Activated naive CD4-positive, alpha-beta T cell treated with anti-CD3 and anti-CD28 coated beads, Interleukin-2, amount 10 ng/mL, durations not matched to agents 7 days and 5 days (primary cell): ENCODE measurements at regions not wholly inside any gene's neighbourhood (a gene's known extent, or its start where the extent isn't known, plus 50 kb on each side); places are given as distances from the start of the nearest gene placed in this dataset.
"Not testable (repeated sequence)": the region's sequence is repeated elsewhere in the genome, so short reads cannot be mapped to it uniquely, and the experiment has no call there.

ENCODE experiments used
- CTCF ChIA-PET: fragments of 350-600 bp; sonication (Branson Sonifier 250); formaldehyde crosslinking; loops from one replicate; lab custom pipeline; 2021; ENCODE audit warnings: antibody characterized with exemption; lab: Charles Lee
- DNase-seq: peaks from one replicate; pipeline ENCODE4 v3.0.0-alpha.2; 2020
- H3K27ac Mint-ChIP-seq: one replicate; pipeline ENCODE4 v1.8.0; 2021; ENCODE audit warnings: mild to moderate bottlenecking, moderate library complexity, mixed read lengths
- H3K27me3 Mint-ChIP-seq: one replicate; pipeline ENCODE4 v1.8.0; 2021; ENCODE audit warnings: mild to moderate bottlenecking, mixed read lengths
- H3K36me3 Mint-ChIP-seq: one replicate; pipeline ENCODE4 v1.8.0; 2021; ENCODE audit warnings: mixed read lengths
- H3K4me1 Mint-ChIP-seq: one replicate; pipeline ENCODE4 v1.8.0; 2021; ENCODE audit warnings: mixed read lengths
- H3K4me3 Mint-ChIP-seq: one replicate; pipeline ENCODE4 v1.8.0; 2021; ENCODE audit warnings: mild to moderate bottlenecking, moderate library complexity, mixed read lengths
- H3K9me3 Mint-ChIP-seq: one replicate; pipeline ENCODE4 v1.8.0; 2021; ENCODE audit warnings: mixed read lengths

DNA sequence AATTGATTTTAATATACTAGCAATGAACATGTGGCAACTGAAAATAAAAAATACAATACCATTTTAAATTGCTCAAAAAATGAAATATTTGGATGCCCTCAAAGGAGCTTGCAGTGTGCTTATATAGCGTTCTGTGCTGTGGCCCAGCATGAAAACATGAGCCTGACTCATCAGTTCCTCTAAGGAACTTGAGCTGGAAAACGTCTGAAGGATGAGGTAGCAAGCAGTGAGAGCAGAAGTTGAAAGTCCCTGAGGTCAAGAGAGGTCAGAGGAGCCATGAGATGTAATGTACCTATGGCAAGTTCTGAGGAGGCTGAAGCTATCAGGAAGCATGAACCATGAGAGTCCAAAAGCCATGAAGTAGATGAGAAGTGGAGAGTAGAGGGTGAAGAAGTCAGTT, 59.7 kb downstream of the HMGB3 start:
- no peak overlapping the region for H3K27ac Mint-ChIP-seq
- H3K27me3 Mint-ChIP-seq: no peaks in the 10 kb centered on the region
- H3K4me1 Mint-ChIP-seq: no peaks in the 10 kb centered on the region
- CTCF ChIA-PET: no interaction called here
- DNase-seq: no peak
- H3K4me3 Mint-ChIP-seq: no peak overlapping the region
- H3K36me3 Mint-ChIP-seq: no peaks in the 10 kb centered on the region
- H3K9me3 Mint-ChIP-seq: no peaks in the 10 kb centered on the region

DNA sequence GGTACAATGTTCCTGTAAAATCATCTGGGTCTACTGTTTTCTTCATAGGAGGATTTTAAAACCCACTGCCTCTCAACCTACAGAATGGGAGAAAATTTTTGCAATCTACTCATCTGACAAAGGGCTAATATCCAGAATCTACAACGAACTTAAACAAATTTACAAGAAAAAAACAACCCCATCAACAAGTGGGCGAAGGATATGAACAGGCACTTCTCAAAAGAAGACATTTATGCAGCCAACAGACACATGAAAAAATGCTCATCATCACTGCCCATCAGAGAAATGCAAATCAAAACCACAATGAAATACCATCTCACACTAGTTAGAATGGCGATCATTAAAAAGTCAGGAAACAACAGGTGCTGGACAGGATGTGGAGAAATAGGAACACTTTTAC, 83.2 kb downstream of the HMGB3 start:
- H3K4me1 Mint-ChIP-seq, DNase-seq, H3K4me3 Mint-ChIP-seq, H3K27ac Mint-ChIP-seq, H3K36me3 Mint-ChIP-seq, H3K9me3 Mint-ChIP-seq, H3K27me3 Mint-ChIP-seq, CTCF ChIA-PET: not testable (repeated sequence)

DNA sequence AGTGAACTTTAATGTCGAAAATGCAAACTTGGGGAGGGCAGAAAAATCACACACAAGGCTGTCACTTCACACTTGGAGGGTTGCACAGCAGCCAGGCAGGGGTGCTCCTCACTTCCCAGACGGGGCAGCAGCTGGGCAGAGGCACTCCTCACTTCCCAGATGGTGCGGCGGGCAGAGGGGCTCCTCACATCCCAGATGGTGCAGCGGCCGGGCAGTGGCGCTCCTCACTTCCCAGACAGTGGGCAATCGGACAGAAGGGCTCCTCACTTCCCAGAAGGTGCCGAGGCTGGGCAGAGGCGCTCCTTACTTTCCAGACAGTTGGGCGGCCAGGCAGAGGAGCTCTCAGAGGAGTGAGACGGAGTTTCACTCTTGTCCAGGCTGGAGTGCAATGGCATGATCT, 90.6 kb downstream of the HMGB3 start:
- H3K27me3 Mint-ChIP-seq: no peaks in the 10 kb centered on the region
- DNase-seq: no peak
- no peak overlapping the region for H3K4me3 Mint-ChIP-seq
- CTCF ChIA-PET: no interaction called here
- no peaks in the 10 kb centered on the region for H3K4me1 Mint-ChIP-seq
- H3K9me3 Mint-ChIP-seq: no peaks in the 10 kb centered on the region
- H3K36me3 Mint-ChIP-seq: no peaks in the 10 kb centered on the region
- H3K27ac Mint-ChIP-seq: no peak overlapping the region

DNA sequence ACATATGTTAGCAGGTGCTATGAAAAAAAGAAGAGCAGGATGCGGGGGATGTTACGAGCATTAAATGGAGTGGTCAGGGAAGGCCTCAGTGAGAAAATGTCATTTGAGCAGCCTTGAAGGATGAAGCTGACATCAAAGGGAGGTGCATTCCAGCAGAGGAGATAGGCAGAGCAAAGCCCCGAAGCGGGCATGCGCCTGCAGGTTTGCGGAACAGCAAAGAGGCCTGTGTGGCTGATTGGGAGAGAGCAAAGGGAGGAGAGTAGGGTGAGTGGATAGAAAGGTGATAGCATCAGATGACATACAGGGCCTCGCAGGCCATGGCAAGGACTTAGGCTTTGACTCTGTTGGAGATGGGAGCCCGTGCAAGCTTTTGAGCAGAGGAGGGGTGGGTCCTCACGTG, 95.4 kb upstream of the GPR50 start:
- Mint-ChIP-seq H3K4me1 (peaks cover 3% of the 10 kb centered on the region), H3K4me3 (no peak overlapping the region), H3K27me3 (peaks cover 36% of the 10 kb centered on the region), H3K36me3 (no peaks in the 10 kb centered on the region), H3K9me3 (no peaks in the 10 kb centered on the region), H3K27ac (no peak overlapping the region)
- CTCF ChIA-PET: interaction anchor here (0.6 to 6.7 kb wide), 6 partner anchors 52 to 364 kb away, joined by 3 to 112 read pairs (median 4); no protein-coding TSS in a partner anchor
- DNase-seq: no peak

DNA sequence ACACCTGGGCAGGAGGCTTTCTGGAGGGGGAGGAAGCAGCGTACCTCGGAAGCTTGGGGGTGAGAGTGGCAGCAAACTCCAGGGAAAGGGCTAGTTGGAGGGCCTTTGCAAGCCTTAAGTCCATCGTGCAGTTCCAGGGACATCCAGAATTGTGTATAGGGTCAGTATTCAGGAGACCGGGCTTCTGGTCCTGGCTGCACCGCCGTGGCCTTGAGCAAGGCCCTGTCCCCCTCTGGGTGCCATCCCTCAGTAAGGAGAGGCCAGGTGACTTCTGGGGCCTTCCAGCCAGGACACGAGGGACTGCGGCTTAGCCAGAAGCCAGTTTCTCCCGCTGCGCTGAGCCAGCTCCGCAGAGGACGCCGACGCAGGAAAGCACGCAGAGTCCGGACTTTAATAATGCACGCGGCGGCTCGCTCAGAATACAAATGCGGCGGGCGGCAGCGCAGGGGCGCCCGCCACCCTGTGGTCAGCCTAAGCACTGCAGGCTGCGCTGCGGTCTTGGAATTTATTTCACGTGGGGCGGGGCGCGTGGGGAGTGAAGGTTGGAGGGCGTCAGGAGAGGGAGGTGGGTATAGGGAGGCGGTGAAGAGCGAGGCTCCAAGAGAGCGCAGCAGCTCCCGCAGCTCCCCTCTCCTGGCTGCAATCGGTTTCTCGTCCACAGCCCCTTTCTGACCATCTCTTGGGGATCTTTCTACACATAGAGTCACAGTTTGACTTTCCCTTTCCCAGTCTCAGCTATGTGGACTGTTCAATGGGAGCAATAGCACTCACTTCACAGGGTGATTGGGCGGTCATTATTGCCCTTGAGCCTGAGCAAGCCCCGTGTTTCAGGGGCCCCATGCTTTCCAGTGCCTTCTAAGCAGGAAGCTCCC, 94.1 kb upstream of the GPR50 start:
- no peak overlapping the region for H3K27ac Mint-ChIP-seq
- peak; percentile 62 for DNase-seq
- no peaks in the 10 kb centered on the region for H3K9me3 Mint-ChIP-seq
- H3K36me3 Mint-ChIP-seq: no peaks in the 10 kb centered on the region
- peaks cover 36% of the 10 kb centered on the region for H3K27me3 Mint-ChIP-seq
- CTCF ChIA-PET: interaction anchor here (0.7 to 6.7 kb wide), 5 partner anchors 54 to 311 kb away, joined by 3 to 112 read pairs (median 5); no protein-coding TSS in a partner anchor
- no peak overlapping the region for H3K4me3 Mint-ChIP-seq
- H3K4me1 Mint-ChIP-seq: peaks cover 3% of the 10 kb centered on the region

DNA sequence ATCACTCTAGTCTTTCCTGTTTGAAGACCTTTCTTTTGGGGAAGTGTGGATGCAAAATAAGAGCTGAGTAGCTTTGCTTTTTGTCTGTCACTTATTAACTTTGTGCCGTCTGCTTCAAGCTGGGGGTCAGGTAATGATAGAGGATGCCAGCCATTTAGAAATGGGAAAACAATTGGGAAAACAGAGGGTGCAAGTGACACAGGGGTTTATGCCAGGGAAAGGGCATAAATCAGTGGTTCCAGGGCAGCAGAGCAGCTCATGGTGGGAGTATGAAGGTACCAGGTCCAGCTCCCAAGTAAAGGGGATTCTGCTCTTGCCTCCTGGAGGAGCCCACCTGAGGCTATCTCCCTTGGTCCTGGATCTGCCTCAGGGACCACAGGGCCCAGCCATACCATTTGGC, 91.9 kb upstream of the GPR50 start:
- CTCF ChIA-PET: interaction anchor here (6.7 kb wide), 1 partner anchor 313 kb away, joined by 112 read pairs; no protein-coding TSS in a partner anchor
- H3K4me3 Mint-ChIP-seq: no peak overlapping the region
- H3K27me3 Mint-ChIP-seq: peaks cover 36% of the 10 kb centered on the region
- no peaks in the 10 kb centered on the region for H3K9me3 Mint-ChIP-seq
- H3K27ac Mint-ChIP-seq: no peak overlapping the region
- DNase-seq: no peak
- peaks cover 3% of the 10 kb centered on the region for H3K4me1 Mint-ChIP-seq
- no peaks in the 10 kb centered on the region for H3K36me3 Mint-ChIP-seq

DNA sequence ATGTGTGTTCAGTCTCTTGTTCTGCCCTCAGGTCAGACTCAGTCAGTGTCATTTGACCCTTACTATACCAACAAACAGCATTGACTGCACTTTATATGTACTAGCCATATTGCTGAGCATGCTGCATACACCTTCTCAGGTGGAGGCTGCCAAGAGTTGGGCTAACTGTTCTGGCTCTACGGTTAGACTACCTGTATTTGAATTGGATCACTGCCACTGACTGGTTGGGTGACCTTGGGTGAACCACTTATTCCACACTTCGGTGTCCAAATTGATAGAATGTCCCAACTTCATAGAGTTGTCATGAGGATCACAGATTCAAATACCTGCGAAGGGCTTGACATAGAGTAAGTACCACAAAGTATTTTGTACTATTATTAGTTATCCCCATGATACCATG, 91.2 kb upstream of the GPR50 start:
- Mint-ChIP-seq H3K4me3 (no peak overlapping the region), H3K4me1 (peaks cover 3% of the 10 kb centered on the region), H3K27me3 (peaks cover 36% of the 10 kb centered on the region), H3K36me3 (no peaks in the 10 kb centered on the region), H3K27ac (no peak overlapping the region), H3K9me3 (no peaks in the 10 kb centered on the region)
- DNase-seq: no peak
- CTCF ChIA-PET: interaction anchor here (6.7 kb wide), 1 partner anchor 314 kb away, joined by 112 read pairs; no protein-coding TSS in a partner anchor

DNA sequence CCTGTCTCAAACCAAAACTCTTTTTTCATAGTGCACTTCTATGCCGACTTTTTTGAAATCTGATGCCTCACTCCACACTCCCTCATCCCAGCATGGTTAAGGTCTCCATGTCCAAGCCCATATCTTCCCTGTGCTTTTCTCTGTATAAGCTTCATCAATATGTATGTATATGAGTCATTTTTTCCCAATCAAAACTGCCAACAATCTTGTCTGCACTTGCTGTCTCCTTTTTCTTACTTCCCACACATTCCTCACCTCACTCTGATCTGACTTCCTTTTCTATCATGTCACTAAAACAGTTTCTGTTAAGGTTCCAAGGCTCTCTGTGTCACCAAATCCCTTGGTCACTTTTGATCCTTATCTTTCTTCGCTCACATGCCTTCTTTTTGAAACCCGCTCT, 88.2 kb upstream of the GPR50 start:
- Mint-ChIP-seq H3K4me1 (no peaks in the 10 kb centered on the region), H3K27me3 (peaks cover 24% of the 10 kb centered on the region), H3K4me3 (no peak overlapping the region), H3K27ac (no peak overlapping the region), H3K9me3 (no peaks in the 10 kb centered on the region), H3K36me3 (no peaks in the 10 kb centered on the region)
- CTCF ChIA-PET: no interaction called here
- no peak for DNase-seq

DNA sequence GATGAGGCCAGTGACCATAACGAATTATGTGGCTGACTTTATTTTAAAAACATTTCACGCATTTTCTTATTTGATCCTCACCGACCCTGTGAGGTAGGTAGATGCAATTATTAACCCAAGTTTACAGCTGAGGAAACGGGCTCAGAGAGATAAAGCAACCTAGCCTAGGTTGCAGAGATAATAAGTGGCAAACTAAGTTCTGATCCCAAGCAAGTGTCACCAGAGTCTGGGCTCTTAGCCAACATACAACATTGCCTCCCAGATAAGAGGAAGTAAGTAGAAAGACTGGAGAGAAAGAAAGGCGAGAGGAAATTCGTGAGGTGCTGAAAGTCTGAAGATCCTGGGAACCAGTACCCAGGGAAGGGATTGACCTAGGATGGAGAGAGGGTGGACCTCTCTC, 77.4 kb upstream of the GPR50 start:
- Mint-ChIP-seq H3K36me3 (no peaks in the 10 kb centered on the region), H3K4me1 (no peaks in the 10 kb centered on the region), H3K4me3 (no peak overlapping the region), H3K27me3 (peaks cover 26% of the 10 kb centered on the region), H3K9me3 (no peaks in the 10 kb centered on the region), H3K27ac (no peak overlapping the region)
- CTCF ChIA-PET: no interaction called here
- DNase-seq: no peak

DNA sequence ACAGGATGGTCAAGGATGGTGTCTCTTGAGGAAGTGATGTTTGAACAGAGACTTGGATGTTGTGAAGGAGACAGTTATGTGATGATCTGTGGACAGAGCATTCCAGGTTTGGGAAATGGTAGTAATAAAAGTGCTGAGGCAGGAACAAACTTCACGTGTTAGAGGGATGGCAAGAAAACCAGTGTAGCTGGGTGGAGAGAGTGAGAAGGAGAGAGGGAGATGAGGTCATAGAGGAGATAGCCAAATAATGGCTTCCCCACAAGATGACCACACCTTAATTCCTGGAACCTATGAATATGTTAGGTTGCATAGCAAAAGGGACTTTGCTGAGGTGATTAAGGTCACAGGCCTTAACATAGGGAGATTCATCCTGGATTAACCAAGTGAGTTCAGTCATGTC, 75.6 kb upstream of the GPR50 start:
- DNase-seq: no peak
- Mint-ChIP-seq H3K4me1 (no peaks in the 10 kb centered on the region), H3K27me3 (peaks cover 26% of the 10 kb centered on the region), H3K4me3 (no peak overlapping the region), H3K27ac (no peak overlapping the region), H3K9me3 (no peaks in the 10 kb centered on the region), H3K36me3 (no peaks in the 10 kb centered on the region)
- CTCF ChIA-PET: no interaction called here

DNA sequence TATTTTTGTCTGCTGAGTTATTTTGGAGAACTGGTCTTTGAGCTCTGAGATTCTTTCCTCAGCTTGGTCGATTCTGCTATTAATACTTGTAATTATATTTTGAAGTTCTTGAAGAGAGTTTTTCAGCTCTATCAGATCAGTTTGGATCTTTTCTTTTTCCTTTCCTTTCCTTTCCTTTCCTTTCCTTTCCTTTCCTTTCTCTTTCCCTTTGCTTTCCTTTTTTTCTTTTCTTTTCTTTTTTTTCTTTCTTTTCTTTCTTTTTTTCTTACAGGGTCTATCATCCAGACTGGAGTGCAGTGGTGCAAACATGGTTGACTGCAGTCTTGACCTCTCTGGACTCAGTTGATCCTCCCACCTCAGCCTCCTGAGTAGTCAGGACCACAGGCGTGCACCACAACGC, 63.2 kb upstream of the GPR50 start:
- H3K27ac Mint-ChIP-seq, H3K4me3 Mint-ChIP-seq, DNase-seq, H3K36me3 Mint-ChIP-seq, H3K27me3 Mint-ChIP-seq, H3K4me1 Mint-ChIP-seq, H3K9me3 Mint-ChIP-seq, CTCF ChIA-PET: not testable (repeated sequence)
